ENCODE measurements at regions not wholly inside any gene's neighbourhood (a gene's known extent, or its start where the extent isn't known, plus 50 kb on each side); places are given as distances from the start of the nearest gene placed in this dataset.
"Not testable (repeated sequence)": the region's sequence is repeated elsewhere in the genome, so short reads cannot be mapped to it uniquely, and the experiment has no call there.

DNA sequence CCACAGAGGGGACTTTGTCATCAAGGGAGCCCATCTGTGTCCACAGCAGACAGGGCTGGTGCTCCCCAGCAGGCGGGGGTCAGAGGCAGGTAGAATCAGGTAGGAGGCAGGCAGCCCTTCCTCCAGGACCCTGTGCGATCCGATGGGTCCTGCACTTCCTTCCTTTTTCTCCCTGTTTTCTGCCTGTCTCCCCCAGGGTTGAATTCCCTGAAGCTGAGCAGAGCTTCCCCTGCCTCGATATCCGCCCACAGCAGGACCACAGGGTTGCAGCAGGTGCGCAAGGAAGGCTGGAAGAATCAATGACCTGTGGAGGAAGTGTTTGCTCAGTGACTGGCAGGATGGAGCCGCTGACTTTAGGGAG is 69.2 kb downstream of the MRPL36 start:
- DNase-seq, result no peak

- no peak for DNase-seq
These were observed 69.8 kb downstream of the MRPL36 start for GRCh38 chr5:1729641-1730486.

DNA sequence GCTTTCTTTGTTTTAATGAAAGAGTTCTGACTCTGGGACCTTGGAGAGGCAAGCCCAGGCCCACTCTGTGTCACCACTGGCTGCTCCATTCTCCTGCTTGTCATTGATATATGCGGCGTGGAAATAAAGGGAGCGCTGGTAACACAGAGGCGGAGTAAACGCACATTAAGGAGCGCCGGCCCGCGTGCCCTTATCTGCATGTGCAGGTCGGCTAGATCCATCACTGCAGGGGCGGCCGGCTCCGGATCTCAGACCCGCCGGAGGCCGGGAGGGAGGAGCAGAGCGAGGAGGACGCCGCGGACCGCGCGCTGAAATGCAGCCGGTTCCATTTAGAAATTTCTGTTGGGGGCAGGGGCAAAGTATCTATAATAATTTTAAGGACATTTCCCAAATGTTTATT is 70.8 kb downstream of the MRPL36 start:
- no peak for DNase-seq

GRCh38 chr5:1727571-1727970 is 72.1 kb downstream of the MRPL36 start:
- no peak for DNase-seq

DNA sequence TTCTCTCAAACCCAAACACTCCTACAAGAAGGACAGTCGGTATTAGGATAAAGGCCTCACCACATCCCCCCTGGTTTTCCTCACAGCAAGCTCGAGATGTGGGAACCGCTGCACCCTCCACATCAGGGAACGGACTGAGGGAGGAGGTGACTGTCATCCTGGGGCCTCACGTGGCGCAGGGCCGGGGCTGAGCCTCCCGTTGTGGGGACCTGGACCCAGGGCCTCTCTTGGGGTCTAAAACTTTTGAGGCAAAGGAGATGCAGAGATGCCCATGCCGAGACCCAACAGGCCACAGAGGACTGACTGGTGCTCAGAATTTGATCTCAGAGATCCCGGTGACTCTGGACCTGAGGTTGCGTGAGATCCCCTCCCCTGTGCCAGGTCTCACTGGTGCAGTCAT is 72.7 kb downstream of the MRPL36 start:
- no peak for DNase-seq

DNA sequence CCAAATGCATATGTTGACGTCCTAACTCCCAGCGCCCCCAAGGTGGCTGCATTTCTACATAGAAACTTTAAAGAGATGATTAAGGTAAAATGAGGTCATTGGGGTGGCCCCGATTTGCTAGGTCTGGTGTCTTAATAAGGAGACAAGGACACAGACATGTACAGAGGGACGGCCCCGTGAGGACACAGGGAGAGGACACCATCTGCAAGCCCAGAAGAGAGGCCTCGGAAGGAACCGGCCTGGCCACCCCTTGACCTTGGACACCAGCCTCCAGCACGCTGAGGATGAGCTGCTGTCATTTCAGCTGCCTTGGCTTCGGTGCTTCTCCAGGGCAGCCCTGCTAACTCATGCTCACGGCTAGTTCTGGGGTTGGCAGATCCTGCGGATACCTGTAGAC is 73.2 kb downstream of the MRPL36 start:
- no peak for DNase-seq

DNA sequence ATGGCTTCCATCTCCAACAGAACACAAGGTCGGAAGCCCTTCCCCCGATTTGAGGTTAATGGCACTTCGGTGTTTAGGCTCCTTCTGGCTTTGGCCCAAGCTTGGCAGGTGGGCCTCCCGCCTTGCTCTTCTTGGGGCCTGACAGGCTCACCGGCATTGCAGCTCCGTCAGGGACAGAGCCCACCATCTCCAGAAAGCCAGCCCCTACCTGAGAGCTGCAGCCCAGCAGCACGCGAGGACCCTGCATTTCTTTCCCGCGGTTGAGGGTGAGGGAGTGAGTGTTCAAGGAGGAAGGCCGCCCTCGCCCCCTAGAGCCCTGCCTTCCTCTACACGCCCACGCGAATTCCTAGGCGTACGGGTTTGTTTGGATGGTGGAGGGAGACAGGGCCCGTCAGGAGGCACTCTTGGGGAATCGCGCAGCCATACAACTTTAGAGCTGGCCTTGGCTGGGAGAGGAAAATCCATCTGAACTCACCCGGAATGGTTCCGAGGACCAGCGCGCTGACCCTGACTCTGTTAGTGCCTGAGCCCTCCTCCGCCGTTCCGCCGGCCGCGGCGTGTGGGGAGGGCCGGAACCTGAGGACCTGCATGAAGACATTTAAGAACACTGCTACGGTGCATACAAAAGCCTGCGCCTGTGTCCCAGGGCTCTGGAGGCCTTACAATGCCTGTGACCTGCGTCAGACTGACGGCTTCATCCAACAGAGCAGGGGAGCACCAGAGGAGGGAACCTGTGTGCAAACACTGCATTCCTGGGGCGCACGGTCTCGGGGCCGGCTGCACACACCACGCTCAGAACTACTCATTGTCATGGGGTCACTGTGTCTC is 73.8 kb downstream of the MRPL36 start:
- DNase-seq, result no peak

GRCh38 chr5:1724822-1725602 is 74.6 kb downstream of the MRPL36 start:
- DNase-seq, result no peak

DNA sequence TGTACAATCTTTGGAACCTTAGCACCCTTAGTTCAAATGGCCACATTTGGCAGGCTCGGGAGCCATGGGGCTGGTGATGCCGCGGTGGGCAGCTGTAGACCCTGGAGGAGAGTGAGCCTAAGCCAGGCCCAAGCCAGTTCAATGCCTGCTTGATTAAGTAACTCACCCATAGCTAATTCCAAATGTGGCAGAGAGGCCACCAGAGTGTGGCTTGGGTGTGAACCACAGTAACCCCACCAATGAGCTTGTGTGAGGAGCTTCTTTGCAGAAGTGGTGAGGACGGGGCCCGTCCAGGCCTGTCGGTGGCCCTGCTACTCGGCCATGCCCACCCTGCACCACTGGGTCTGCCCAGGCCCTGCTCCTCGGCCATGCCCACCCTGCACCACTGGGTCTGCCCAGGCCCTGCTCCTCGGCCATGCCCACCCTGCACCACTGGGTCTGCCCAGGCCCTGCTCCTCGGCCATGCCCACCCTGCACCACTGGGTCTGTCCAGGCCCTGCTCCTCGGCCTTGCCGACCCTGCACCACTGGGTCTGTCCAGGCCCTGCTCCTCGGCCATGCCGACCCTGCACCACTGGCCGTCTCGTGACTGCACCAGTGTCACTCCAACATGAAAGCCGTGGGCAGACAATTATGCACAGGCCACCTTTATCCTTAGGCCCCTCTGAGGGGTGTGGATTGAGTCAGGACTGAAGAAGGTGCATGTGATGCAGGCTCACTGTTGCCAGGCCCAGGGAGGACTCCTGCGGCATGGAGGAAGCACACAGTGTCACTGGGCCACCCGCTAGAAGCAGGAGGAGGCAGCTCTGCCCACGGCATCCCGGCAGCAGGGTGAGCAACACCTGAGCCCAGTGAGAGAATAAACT is 75.4 kb downstream of the MRPL36 start:
- no peak for DNase-seq

GRCh38 chr5:1723476-1723875 is 76.2 kb downstream of the MRPL36 start:
- no peak for DNase-seq

DNA sequence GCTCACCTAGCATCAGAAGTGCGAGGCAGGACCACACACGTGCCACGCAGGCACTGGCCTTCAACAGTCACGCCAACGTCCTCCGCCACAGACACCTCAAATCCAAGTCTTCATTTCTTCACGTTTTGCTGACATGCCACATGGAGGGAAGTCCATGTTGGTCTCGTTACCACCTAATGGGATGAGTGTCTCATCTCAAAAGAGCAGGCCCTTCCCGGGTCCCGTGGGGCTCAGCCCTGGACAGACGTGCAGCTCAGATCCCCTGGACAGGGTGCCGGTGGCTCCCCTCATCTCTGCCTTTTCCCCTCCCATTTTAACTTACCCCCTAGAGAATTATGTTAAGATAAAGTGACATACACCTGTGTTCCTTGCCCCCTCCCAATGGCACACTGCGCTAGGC is 76.8 kb downstream of the MRPL36 start:
- no peak for DNase-seq

- no peak for DNase-seq
These were observed 79.1 kb downstream of the MRPL36 start for GRCh38 chr5:1720396-1721110.

DNA sequence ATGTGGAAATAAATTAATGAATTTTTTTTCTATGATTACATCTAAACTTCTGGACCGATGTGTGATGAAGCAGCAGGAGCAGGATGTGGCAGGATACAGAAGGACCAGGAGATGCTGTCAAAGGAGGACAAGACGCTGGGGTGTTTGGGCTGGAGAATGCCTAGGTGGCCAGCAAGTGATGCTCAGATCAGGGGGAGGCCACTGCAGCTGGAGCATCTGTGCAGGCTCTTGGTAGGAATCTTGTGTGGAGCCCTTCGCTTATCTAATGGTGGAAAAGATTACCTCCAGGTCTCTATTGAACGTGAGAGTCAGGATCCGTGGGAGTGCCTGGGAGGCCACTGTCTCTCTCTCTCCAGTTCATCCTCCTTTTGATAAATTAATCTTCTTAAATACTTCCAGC is 79.8 kb downstream of the MRPL36 start:
- no peak for DNase-seq

DNA sequence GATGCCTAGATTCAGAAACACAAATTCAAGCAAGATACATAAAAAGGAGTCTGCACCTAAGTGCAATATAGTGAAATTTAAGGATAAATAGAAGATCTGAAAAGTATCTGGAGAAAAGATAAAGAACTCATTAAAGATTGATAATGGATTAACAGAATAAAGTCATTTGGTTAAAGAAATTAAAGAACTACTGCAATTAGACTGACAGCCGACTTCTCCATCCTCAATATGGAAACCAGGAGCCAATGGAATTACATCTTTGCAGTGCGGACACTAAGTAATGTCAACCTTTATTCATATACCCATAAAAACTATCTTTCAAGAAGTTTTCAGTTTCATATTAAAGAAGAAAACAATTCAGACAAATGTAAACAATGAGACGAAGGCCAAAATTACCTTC is 81.0 kb downstream of the MRPL36 start:
- DNase-seq, result no peak

- DNase-seq, result not testable (repeated sequence)
These were observed 89.5 kb downstream of the MRPL36 start for GRCh38 chr5:1710091-1710490.

DNA sequence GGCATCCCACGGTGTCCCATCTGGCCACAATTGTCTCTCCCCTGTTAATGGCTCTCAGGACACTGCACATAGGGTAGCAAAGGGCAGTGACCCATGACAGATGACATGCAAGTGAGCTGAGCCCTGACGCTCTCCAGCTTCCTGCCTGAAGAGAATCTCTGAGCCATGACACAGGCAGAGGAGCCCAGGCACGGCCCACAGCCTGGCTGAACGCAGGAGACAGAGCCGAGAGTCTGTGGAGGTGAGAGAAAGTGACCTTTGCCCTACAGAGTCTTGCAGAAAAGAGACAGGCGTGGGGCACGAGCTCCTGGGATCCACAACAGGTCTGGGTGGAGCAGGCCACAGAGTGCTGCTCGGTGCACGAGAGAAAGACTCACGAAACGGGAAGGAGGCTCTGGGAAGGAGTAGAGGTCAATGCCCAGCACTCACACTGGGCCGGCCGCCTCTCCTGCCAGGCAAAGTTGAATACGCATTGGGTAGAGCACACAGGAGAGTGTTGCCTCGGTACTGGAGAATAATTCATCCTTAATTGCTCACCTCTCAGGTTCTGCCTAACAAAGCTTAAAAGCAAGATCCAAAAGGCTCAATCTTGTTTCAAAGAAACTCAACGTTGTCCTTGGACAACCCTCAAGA is 90.3 kb downstream of the MRPL36 start:
- no peak for DNase-seq

- no peak for DNase-seq
These were observed 91.0 kb downstream of the MRPL36 start for GRCh38 chr5:1708592-1709141.

GRCh38 chr5:1707467-1707866 is 92.2 kb downstream of the MRPL36 start:
- no peak for DNase-seq

DNA sequence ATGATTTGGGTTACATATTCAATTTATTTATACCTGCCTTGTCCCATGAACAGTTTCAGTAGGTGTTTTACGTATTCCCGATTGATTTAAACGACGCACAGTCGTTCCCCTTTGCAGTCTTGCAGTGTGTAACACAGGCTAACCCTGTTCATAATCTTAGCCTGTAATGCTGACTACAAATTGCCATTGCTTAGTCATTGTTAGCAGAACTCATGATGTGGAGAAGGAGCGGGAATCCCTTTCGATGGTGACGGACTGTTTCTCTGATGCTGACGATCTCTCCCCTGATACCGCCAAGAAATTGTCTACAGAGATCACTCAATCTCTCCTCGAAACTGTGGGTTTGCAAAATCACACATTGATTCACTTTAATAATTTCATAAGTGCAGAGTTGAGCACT is 93.2 kb downstream of the MRPL36 start:
- no peak for DNase-seq

DNA sequence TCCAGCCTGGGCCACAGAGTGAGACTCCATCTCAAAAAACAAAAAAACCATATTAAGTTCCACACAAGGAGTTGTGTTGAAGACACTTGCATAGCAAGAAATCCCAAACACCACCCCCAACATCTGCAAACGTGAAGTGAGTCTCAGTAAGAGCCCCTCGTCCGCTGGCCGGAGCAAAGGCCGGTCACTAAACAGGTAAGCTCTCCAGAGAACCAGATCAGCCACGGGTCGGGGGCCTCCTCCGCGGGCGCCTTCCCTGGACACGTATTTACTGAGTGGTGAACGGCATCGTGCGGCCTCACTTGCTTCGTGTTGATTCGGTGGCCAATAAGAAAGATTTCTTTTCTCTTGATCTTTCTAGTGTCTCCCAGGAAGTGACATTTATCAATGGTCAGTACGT is 93.6 kb downstream of the MRPL36 start:
- no peak for DNase-seq

DNA sequence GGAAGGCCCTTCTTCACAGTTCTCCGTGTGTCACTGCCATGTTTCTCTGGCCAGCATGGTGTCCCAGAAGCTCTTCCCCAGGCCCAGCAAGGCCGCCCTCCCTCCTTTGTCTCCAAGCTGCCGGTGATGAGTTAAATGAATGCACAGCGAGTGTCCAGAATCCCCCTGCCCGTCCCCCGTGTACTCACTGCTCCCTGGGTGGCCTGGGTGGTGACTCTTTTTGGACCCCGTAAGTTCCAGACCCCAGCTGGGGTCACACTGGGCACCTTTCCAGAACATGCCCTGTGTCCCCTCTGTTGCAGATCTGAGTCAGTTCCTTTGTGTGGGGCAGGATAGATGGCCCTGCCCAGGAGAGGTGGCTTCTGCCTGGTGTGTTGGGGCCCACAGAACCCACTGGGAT is 95.0 kb downstream of the MRPL36 start:
- no peak for DNase-seq
